CD4-positive, alpha-beta T cell treated with Interleukin-6 at 100 ng/mL for 8 hours (primary cell): ENCODE measurements at regions not wholly inside any gene's neighbourhood (a gene's known extent, or its start where the extent isn't known, plus 50 kb on each side); places are given as distances from the start of the nearest gene placed in this dataset.
"Not testable (repeated sequence)": the region's sequence is repeated elsewhere in the genome, so short reads cannot be mapped to it uniquely, and the experiment has no call there.

Source experiments
- DNase-seq: peaks from one replicate; pipeline ENCODE4 v3.0.0-alpha.2; 2020; ENCODE audit warnings: mixed read lengths, low spot score

DNA sequence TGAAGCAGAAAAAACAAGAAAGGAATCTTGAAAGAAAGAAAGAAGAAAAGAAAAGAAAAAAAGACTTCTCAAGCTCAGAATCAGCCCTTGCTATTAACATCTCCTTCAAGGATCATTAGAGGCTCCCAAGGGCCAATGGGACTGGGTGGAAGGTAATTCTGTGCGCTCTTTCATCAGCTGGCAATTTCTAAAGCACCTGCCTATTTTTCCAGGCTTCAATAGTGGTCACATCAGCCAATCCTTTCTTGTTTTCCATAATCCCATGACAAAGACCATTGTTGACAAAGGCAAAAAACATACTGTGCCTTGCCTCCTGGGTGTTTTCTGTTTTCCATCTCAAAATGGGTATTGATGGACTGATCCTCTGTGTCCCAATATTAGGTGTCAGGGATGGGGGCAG lies 88.2 kb upstream of the TSC22D1 start:
- no peak for DNase-seq

DNA sequence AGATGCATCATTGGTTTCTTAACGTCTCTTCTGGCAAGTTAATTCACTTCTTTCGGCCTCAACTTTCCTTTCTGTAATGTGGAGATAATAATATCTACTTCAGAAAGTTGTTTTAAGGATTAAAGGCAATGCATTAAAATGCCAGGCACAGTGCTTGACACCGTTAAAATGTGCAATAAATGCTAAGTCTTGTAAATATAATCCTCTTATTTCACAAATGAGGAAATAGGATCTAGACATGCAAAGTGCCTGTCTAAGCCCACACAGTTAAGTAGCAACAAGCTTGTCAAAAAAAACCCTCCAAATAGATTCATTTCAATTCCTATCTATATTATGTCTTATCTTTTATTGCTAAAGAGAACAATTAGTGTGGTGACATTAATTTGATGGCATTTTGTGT lies 86.4 kb upstream of the TSC22D1 start:
- no peak for DNase-seq

DNA sequence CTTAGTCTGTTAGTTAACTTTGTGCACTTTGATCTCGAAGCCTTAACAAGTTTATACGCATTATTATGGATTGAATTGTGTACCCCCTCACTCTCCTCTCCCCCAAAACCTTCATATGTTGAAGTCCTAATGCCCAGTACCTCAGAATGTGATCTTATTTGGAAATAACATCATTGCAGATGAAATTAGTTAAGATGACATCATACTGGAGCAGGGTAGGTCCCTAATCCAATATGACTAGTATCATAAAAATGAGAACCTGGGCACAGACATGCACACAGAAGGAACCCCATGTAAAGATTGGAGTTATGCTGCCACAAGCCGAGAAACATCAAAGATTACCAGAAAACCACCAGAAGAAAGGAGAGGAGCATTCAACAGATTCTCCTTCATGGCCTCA lies 85.8 kb upstream of the TSC22D1 start:
- DNase-seq = no peak

DNA sequence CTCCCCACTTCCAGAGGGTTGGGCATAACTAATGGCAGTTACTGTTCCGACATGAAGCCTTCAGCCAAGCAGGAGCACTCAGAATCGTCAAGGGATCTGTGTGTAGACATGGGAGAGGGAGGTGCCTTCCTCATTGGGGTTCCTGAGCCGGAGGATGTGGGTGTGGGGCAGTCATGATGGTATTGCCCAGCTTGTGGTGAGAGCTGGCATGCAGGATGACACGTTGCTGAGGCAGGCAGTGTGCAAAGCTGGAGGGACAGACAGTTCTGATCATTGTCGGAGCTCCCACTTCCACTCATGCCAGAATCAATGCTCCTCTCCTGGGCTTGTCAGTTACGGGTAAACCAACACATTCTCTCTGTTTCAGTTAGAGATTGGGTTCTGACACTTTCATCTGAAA lies 83.9 kb upstream of the TSC22D1 start:
- DNase-seq = no peak

DNA sequence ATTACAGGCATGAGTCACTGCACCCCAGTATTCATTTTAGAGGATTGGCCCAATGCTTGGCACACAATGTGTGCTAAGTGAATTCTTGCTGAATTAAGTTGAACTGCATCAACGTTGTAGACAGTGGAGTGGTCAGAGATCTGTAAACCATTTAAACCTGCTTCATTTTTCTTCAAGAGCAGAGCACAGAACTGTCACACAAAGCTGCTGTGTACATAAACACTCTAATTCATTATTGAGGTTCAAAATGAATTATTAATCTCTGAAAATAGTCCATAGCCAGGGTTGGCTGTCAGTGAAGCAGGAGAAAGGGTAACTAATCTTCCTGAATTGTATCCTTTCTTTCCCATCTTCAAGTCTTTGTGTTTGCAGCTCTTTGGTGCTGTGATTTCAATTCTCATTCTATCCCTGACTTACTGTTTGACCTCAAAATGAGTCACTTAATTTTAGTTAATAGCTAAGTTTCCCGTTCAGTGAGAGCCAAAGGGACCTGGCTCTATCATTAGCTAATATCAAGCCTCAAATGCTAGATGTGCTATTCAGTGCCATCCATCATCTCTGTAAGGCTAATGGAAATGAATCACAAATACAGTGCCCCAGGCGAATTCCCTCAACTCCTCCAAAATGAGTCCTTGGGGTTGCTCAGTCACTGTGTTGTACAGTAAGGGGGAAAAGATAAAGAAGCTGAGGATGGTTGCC lies 77.0 kb upstream of the TSC22D1 start:
- DNase-seq = no peak

DNA sequence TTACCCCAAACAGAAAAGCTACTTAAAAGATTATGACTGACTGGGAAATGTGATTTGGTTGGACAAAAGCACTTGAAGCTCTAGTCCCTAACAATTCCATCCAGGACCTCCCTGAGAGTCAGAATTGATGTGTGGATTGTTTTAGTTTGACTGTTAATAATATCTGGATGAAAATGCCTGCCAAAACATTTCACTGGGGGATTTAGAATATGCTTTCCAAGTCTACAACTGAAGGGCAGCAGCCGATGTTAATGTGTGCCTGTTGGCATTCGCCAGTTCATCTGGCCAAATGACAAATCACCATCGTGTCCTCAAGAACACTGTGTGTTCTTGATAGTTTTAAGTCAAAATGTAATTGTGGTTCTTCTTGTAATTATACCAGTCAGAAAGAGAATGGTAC lies 76.0 kb upstream of the TSC22D1 start:
- no peak for DNase-seq

DNA sequence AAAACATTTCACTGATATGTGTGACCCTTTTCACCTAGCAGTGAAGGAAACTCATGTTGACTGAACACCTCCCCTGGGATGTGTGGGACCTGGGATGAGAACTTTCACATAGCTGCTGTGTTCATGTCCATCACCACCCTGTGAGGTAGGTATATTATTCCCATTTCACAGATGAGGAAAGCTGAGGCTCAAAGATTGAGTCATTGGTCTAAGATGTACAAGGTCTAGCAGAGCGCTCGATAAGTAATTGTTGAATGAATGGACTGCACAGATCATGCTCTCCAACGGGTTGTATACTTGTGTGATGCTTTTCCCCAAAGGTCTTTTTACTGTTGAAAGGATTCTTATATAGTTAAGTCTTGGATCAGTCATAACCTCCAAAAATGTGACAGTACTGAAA lies 75.6 kb upstream of the TSC22D1 start:
- no peak for DNase-seq

DNA sequence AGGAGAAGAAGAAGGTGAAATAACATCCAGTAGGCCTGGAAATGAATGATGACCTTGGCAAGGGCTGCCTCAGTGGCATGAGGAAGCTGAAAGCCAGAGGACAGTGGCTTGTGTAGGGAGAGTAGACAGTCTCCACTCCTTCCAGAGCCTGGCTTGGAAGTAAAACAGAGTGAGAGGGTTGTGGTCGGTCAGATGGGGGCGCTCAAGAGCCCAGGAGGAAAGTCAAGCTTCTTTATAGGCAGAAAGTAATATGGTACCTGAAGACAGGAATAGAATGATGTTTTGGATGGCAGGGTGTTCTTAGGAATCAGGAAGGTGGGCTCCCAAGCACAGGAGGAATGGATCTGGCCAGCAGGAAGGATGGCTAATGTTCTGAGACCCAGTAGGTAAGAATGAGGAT lies 75.1 kb upstream of the TSC22D1 start:
- DNase-seq = no peak

DNA sequence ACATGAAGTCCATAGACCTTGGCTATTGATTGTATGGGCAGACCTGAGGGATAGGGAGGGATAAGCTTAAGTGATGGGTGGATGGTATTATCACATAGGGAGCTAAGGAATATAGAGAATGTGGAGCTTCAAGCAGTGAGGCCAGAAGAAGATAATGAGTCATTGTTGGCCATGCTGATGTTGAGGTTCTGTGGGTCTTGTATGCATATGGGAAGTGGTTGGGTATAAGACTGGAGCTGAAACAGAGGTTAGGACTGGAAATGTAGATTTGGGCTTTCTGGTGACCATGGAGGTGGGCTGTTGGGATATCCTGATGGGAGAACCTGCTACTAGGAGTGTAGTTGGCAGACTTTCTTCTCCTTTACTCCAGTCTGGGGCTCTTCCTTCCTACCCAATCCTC lies 73.7 kb upstream of the TSC22D1 start:
- DNase-seq = no peak

DNA sequence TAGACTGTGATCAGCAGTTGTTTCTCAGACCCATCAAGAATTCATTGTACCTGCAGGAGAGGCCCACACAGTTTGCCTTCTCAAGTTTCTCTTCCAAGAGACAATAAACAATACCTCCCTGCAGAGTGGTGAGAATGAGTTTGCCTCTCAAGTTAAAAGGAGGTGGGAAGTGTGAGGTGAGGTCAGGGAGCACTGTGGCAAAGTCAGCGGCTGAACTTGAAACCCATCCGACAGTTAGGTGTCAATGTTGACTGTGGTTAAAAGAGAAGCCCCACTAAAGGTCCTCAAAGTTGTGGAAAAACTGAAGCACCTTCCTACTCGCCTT lies 72.9 kb upstream of the TSC22D1 start:
- no peak for DNase-seq

DNA sequence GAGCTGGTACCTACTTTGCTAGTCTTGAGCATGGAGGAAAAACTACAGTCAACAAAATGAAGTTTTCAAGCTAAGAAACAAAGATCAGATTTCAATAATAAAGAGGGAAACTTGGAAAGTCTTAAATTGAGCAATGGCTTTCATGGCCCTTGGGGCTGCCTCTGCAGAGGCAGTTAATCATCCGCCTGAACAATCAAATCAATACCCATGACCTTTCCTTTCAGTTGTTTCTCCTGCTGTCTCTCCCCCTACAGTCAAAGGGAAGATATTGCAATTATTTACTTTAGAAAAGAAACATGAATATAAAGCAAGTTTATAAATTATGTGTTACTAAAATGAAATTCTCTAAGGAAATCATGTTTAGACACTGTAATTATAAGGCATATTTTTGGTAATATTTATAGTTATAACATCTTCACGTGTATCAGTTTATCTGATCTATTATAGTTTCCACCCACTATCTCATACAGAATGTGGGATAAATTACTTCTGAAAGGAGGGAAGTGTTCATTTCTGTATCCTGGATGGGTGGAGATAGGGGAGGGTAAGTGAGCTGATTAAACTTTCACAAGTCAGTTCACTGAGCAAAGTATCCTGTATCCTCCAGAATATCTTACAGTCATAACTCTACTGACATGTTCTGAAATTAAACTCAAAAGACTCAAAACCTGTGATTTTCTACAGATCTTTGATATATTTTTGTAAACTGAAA lies 72.4 kb upstream of the TSC22D1 start:
- no peak for DNase-seq

DNA sequence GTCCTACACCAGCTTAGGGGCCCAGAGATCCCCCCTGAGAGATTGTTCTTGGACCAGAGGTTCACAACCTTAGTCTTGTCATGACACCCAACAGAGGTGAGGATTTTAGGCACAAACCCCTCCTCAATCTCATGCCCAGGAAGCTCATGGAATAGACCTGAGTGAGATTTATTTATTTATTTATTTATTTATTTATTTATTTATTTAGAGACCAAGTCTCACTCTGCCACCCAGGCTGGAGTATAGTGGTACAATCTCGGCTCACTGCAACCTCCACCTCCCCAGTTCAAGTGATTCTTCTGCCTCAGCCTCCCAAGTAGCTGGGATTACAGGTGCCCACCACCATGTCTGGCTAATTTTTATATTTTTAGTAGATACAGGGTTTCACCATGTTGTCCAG lies 71.4 kb upstream of the TSC22D1 start:
- DNase-seq = not testable (repeated sequence)

DNA sequence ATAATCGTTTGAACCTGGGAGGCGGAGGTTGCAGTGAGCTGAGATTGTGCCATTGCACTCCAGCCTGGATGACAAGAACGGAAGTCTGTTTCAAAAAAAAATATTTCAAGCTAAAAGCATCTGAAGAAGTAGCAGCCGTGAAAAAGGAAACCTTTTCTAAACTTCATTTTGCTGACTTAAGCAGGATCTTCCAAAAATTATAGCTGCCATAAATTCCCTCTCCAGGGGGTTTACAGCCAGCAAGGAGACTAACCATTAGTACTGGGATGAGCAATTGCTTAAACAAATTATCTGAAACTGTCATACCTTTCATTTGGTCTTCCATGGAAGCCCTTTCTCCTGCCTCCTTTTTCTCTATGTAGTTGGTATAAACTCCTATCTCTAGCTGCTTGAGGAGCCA lies 69.9 kb upstream of the TSC22D1 start:
- no peak for DNase-seq

DNA sequence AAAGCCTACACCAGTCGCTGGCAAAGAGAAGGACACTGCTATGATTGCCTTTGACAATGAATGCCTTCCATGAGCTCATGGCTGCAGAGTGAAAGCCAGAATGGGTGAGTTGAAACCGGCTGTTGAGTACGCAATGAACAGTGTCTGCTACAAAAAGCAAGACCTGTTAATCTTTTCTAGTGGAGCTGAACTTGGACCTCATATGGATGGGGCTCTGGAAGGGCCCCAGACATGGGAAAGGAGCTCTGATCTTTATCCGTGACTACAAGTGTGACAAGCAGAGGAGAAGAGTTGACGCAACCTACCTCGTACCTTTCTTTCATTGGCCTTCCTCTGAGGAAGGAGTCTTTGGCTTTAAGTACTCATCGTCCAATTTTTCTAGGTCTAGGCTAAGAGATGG lies 67.1 kb upstream of the TSC22D1 start:
- no peak for DNase-seq

DNA sequence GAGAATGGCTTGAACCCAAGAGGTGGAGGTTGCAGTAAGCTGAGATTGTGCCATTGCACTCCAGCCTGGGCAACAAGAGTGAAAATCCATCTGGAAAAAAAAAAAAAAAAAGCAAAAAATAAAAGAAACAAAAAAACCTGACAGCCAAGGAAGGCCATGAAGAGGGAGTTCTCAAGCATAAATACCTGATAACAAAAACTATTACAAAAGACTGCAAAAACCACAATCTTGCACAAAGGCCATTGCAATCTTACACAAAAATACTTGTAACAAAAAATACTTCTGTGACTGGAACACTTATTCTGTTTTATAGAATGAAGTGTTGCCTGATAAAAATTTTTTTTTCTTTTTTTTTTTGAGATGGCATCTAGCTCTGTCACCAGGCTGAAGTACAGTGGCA lies 61.5 kb upstream of the TSC22D1 start:
- DNase-seq = no peak

DNA sequence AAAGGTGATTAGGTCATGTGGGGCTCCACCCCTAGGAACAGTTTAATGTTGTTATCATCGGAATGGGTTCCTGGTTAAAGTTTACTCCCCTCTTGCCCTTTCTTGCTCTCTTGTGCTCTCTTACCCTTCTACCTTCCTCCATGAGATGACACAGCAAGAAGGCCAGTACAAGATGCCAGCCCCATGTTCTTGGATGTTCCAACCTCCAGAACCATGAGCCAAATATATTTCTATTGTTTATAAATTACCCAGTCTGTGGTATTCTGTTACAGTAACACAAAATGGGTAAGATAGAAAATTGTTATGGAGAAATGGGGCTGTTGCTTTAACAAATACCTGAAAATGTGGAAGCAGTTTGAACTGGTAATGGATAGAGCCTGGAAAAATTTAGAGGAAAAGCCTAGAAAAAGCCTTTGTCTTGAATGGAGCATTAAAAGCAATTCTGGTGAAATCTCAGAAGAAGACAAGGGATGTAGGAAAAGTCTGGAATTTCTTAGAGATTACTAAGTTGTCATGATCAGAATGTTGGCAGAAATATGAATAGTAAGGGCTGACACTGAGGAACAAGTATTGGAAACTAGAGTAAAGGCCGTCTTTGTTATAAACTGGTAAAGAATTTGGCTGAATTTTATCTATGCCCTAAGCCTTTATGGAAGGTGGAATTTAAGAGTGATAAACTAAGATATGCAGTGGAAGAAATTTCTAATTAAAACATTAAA lies 53.5 kb upstream of the TSC22D1 start:
- DNase-seq = no peak

DNA sequence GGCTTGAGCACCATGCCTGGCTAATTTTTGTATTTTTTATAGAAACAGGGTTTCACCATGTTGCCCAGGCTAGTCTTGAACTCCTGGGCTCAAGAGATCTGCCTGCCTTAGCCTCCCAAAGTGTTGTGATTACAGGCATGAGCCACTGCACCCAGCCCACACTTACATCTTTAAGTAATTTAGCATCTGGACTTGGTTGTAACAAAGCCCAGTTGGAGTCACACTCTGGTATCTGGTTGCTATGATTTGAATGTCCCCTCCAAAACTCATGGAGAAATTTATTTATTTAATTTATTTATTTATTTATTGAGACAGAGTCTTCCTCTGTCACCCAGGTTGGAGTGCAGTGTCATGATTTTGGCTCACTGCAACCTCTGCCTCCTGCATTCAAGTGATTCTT lies 52.7 kb upstream of the TSC22D1 start:
- not testable (repeated sequence) for DNase-seq

DNA sequence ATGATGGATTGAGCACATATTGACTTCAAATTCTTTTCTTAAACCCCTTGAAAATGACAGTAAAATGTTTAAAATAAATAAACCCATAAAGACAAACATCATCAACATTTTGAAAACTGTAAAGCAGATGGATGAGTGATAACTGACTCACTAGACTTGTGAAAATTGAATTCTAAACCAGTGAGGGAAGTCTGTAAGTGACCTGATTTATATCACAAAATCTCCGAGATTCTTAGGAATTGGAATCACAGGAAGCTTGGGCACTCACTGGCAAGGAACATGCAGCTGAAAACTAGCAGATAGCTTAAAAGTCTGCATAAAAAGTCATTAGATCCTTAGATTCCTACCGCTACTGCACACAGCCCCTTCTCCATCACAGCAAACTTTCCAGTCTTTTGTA lies 51.3 kb upstream of the TSC22D1 start:
- no peak for DNase-seq

DNA sequence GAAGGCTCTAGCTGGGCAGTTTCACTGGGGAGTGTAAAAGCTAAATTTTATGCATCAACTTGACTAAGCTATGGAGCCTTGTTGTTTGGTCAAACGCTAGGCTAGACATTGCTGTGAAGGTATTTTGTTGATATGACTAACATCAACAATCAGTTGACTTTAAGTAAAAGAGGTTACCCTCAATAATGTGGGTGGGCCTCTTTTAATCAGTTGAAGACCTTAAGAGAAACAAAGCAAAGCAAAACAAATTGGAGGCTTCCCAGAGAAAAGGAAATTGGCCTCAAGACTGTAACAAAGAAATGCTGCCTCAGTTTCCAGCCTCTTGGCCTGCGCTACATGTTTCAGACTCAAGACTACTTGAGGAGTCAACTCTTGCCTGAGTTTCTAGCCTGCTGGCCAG lies 50.0 kb upstream of the TSC22D1 start:
- no peak for DNase-seq
